ENCODE measurements at regions not wholly inside any gene's neighbourhood (a gene's known extent, or its start where the extent isn't known, plus 50 kb on each side); places are given as distances from the start of the nearest gene placed in this dataset.

DNA sequence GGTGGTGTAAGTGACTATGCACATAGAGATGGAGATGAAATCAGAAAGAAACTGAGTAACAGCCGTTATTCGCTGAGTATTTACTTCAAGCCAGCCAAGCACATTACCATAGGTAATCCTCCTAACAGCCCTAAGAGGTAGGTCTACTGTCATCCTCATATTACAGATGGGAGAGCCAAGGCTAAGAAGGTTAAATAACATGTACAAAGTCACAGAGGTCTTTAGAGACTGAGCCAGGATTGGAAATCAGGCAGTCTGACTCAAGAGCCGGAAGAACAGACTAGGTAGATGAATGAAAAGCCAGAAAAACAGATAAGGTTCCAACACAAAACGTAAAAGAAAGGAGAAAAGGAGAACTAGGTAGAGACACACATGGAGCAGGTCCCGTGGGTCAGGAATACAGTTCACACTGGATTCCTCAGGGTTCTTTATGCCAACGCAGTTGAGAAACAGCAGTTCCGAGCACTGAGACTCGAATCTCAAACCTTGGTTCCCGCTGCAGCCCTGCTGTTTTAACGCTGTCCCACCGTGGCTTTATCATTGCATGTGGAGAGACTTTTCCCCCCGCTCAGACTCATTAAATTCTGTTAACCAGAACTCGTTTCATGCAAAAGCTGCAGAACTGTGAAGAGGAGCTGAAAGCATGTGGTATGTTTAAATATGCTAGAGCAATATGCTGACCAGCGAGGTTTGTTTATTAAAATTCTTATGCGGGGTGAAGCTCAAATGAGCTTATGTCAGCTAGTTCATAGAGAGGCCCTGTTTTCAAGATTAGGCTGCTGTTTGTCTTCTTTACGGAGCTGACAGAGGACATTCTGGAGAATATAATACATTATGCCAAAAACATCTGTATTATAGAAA is 537.9 kb downstream of the CD83 start:
- no peak for DNase-seq

DNA sequence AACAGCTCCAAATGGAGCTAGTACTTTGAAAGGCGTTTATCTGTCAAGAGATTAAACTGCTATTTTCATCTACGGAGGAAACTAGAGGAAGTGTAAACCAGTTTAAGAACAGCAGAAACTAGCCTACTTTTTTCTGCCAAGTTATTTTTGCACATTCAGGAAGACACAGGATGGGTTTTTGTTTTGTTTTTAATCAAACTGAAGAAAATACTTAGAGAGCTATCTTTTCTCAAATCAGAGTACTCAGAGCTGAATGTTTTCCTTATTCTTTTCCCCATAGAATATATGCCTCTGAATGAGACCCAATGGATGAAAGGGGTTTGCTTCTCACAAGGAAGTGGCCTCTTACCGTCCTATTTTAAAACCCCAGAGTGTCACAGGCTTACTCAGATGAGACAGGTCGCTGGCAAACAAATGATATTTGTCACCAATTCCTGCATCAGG is 538.5 kb downstream of the CD83 start:
- DNase-seq = no peak

GRCh38 chr6:14656649-14657048 is 539.1 kb downstream of the CD83 start:
- peak; percentile 37 for DNase-seq

DNA sequence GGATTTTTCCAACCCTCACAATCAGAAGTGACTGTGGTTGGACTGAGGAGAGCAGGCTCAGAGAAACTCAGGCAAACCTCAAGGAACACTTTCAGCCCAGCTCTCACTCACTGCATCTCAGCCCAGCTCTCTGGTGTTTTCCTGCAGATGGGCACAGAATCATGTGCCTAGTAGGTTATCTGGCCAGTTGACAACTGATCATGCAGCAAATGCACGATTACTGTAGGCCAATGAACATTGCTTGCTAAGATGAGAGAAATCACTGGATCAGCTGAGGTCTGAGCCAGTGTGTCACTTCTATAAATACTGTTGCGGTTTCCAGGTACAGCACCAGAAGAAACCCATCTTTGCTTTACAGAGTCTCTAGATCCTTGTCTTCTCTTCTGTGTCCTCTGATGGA is 540.5 kb downstream of the CD83 start:
- no peak for DNase-seq

DNA sequence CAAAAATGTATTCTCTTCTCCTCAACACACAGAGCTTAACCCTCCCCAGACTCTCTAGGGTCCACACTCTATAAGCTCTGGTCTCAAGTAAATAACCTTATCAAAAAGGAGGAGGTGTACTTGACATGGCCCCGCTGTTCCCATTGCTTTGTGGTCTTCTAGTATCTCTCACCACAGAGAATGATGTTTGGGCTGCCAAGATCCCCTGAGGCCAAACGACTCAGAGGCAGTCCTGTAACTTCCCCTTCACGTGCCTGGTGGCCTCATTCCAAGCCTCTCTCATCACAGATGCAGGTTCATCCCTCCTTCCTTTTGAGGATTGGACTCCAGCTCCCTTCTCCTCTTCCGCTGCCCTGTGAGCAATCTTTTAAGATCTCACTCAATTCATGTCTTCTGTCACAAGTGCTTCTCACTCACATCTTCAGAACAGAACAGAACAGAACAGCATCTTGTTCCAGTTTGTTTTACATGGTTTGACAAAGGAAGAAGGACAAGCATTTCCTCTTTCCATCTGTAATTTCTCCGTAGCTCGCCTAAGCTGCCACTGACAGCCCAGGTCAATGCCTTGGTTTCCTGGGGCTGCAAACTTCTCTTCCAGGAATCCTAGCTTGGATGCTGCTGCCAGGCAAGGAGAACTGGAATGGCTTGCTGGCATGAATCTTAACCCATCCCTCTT is 541.5 kb downstream of the CD83 start:
- no peak for DNase-seq

- no peak for DNase-seq
Measured at GRCh38 chr6:14659841-14660240, 542.3 kb downstream of the CD83 start.

- DNase-seq = peak; percentile 40
Measured at GRCh38 chr6:14660806-14661579, 543.4 kb downstream of the CD83 start.

- no peak for DNase-seq
Measured at GRCh38 chr6:14661691-14662090, 544.1 kb downstream of the CD83 start.

GRCh38 chr6:14664112-14664601 is 546.6 kb downstream of the CD83 start:
- DNase-seq = no peak

GRCh38 chr6:14664621-14665315 is 547.2 kb downstream of the CD83 start:
- DNase-seq = no peak

DNA sequence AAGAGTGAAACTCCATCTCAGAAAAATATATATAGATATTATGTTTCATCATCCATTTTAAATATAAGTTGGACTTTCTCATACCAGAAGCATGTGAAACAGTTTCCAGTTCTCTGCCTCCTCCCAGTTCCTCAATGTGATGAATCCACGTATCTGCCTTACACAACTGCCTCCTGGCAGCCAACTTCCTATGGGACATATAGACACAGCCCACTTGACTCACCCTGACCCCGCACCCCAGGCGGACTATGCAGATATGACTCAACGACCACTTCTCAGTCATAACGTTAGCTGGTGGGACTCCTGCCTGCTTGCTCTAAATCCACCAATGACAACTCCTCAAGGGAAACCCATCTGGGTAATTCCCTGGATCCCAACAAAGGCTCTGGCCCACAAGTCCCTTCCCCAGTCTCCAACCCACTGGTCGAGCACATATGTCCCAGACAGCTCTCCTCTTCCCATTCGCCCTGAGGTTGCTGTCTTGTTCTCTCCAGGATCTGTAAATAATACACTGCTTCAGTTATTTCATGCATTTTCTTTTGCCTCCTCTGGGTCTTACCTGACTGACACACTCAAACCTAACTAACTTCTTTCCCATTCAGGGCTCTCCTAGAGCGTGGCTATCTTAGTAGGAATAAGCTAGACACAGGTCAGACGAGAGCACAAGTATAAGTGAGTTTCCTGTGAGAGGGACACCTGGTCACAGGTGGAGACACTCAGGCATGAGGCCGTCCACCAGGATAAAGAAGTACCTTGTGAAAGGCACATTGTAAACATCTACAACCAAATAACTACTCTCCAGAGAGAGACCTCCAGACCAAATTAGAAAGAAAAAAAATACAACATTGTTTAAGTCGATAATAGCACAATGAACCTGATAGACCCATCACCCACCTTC is 548.5 kb downstream of the CD83 start:
- DNase-seq = no peak

GRCh38 chr6:14670806-14671205 is 553.2 kb downstream of the CD83 start:
- DNase-seq = no peak

- no peak for DNase-seq
Measured at GRCh38 chr6:14671261-14671681, 553.7 kb downstream of the CD83 start.

- DNase-seq = no peak
Measured at GRCh38 chr6:14671937-14672336, 554.4 kb downstream of the CD83 start.

DNA sequence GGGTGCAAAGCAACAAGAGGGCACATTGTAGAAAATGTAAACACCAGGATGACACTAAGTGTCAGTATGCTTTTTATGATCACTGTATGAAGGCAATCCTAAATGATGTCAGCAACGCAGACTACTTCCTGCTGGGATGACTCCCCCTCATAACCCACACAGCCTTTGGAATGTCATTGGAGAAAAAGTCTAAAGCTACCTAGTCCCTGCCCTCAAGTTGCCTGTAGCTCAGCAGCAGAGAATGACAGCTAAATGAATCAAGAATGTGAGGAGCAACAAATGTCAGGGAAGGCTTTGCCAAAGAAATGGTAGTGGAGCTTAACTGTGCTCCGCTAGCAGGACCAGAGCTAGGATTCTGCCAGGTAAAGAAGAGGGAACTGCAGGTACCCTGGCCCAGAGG is 555.6 kb downstream of the CD83 start:
- DNase-seq = no peak

DNA sequence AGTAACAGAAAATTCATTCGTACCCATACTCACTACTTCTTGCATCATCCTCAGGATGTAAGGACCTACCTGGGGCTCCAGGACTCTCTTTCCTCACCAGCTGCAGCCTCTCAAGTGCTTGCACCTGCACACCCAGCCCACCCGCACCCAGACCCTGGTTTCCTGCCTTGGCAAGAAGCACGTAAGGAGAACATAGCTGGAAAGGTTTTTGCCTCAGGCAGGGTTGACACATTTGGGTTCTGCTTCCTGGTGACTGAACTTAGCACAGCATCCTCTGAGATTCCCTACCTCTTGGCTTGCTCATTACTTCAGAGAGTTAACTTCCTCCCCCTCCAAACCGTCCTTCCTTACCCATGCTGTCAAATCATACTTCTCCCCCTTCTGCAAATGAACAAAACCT is 556.9 kb downstream of the CD83 start:
- DNase-seq = no peak

DNA sequence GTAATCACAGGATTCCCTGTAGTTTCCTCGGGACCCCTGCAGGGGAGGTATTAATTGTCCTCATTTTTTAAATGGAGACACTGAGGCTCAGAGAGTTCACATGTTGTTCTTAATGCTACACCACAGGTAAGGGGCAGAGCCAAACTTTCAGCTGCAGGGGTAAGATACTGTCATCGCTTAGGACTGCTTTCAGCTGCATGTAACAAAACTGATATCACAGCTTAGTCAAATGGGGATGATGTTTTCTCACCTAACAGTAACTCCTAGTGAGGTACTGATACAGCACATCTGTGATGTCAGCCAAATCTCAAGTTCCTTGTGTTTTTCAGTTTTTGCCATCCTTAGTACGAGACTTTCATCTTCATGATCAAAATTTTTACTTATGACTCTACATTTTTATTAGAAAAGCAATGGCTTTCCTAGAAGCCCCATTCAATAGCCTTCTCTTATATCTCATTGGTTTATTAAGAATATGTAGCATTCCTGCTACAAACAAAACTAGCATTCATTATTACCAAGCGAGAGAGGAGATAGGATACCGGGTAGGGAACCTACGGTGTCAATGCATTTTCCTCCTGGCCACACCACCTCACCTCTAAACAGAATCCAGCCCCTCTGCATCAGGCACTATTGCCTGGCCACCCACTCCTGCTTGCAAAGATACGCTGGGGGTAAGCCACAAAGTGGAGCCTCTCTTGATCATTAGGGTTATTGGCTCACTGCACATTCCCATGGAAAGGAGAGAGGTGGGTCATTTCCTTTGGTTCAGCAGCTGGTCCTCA is 557.5 kb downstream of the CD83 start:
- DNase-seq = no peak

GRCh38 chr6:14676064-14676463 is 558.5 kb downstream of the CD83 start:
- no peak for DNase-seq

DNA sequence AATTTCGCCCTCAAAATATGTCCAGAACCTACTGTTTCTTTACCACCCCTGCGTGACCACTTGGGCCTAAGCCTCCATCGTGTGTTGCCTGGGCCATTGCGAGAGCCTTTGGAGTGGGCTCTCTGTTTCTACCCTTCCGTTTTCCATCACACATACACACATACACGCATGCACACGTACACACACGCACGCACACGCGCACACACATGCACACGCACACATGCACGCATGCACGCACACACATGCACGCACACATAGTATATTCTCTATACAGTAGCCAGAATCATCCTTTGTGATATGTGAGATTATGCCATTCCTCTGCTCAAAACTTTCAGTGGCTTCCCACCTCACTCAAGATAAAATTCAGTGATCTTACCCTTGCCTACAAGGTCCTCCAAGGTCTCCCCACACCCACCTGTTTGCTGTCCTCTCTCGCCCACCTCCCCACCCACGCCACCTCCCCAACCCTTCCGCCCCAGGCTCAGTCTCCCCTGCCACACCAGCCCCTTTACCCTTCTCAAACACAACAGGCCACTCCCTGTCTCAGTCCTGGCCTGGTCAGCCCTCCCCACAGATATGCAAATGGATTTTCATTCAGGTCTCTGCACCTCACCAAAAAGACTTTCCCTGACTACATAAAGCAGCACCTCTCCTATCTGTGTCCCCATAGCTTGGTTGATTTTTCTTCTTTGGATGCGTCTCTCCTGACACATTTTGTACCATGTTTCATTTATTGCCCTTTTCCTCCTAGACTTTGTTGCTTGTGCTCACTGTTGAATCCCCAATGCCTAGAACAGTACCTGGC is 559.6 kb downstream of the CD83 start:
- no peak for DNase-seq

All from KG1 (cell line).